NCI-H1105 (cell line): ENCODE measurements at regions not wholly inside any gene's neighbourhood (a gene's known extent, or its start where the extent isn't known, plus 50 kb on each side); places are given as distances from the start of the nearest gene placed in this dataset.

Source experiments
- DNase-seq: peaks from one replicate; lab custom pipeline; 2025; lab: John Stamatoyannopoulos, UW

DNA sequence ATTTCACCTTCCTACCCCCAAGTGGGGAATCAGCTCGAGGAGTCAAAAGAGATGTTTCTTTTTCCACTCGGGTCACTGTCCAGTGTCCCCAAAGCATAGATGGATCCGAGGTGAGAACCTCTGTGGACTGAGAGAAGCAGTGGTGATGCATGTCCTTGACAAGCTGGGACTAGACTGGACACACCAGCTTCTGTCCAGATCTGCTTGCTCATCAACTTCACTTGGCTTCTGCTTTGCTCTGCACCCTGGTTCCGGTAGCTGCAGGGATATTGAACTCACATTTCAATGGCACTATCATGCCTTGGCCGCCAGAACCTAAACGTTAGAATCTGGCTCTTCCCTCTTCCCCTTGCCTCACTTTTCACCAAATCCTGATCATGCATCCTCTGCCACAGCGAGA lies 50.3 kb upstream of the CXCL12 start:
- no peak for DNase-seq

DNA sequence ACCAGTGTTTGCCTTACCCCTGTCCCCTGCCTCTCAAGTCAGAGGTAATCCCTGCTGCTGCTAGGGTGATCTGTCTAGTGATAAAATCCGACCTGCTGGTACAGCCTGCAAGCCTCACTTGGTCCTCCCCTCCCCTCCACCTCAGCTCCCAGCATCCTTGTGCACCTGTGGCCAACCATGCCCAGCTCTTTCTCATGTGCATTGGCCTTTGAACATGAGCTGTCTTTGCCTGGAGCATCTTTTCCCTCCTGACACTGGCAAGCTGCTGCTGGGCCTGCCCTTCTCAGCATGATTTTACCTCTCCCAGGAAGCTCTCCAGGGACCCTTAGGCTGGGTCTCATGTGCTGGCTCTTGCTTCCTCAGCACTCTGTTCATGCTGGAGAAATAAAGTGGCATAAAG lies 51.3 kb upstream of the CXCL12 start:
- no peak for DNase-seq

DNA sequence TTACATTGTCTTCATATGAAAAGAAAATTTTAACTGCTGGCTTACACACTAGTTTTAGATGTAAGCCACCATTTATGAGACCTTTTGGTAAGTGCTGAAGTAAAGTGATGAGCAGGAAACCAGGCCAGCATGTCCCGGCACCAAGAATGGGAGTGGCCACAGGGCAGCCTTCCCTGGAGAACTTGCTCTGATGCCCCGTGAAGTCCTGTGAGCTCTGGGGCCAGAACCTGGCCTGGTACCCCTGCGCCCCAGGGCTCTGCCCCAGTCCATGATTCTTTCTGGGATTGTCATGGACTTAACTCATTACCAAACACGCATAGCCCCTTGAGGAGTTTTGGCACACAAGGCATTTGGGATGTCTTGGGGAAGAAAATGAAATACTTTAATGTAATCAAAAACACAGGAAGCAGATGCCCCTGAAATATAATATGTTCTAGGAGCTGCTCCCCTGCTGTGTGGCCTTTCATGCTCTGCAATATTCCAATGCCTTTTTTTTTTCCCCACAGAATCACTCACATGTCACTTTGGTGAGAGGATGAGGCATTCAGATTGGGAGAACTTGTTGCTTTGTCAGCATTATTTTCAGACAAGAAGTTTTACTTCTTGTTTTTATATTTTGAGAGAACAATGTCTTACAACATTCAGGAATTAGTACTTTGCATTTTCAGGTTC lies 53.1 kb upstream of the CXCL12 start:
- no peak for DNase-seq

DNA sequence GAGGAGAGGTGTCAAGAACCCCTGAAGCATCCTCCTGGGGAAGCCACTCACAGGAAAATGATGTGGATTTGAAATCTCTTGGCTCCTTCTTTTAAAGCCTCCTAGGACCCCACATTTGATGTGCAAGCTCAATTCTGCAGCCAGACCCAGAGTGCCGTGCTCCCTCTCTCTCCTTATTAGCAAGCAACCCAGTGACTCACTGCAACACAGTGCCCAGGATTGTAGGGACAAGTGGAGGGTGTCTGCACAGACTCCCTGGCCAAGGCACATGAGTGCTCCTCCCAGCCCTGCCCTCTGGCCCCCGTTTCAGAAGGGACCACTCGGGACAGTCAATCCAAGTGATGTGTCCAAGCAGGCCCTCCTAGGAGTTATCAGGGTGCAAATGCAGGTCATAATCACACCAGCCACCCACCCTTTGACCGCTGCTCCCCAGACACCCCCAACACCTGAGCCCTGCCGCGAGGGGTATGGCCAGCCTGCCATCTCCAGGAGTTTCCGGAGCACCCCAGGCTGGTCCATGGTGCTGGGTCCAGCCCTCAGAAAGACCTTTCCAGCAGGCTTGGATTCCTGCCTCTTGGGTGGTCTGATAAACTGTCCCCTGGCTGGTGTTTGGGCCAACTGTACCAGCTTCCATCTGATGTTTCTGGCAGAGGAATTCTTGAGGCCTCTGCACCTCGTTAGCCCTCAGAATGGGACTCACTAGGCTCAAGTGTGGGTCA lies 54.5 kb upstream of the CXCL12 start:
- DNase-seq = no peak

DNA sequence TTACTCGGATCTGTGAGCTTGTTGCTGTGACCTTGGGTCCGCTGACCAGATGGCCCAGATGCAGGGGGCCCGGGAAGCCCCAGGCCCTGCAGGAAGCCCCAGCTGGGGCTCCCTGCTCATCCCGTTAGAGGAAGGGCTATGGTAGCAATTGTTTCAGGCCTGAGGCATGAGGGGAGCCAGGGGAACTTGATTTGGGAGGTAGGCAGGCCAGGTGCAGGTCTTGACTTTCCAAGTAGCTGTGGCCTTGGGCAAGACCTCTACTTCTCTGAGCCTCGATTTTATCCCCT lies 55.0 kb upstream of the CXCL12 start:
- DNase-seq = no peak

DNA sequence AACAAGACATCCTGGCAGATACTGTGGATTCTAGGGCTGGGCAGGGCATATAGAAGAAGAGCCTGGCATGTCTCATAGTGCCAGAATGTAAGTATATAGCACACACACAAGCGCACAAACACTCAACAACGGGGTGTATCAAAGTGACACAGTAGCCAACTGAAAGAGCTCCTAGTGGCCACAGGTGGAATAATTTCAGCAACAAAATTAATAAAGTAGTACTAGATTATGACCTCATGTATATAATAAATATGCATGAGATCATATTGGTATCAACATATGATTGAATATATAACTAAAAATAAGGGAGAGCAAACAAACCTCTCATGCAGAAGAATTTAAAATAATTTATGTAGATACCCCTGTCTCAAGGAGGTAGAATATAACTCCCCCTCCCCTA lies 72.4 kb upstream of the CXCL12 start:
- DNase-seq = no peak

DNA sequence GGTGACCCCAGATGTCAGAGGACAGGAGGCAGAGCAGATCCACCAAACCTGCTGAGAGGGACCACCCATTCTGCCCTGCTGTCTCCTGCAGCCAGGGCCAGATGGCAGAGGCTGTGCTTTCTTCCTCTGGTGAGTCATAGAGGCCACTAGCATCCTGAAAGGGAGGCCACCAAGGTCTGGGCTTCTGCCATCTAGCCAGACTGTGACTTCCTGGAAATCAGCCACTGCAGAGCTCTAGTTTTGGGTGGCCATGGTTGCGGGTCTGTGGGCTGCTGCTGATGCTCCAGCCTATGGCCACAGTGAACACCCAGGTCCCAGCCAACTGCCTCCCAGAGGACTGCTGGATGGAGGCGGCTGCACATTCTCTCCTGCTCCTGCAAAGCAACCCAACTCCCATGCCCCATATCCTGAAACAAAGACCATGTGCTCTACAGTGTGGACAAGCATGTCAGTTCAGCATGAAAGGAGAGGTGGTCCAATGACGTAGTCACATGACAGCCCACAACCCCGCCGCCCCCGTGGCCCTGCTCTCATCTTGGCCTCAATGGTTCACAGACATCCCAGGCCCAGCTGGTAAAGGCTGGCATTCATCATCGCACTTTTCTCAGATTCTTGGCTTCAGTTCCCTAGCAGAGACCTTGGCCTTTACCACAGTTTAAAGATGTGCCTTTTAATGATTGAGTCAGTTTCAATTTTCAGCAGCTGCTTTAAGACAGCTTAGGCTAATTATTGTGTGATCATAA lies 73.9 kb upstream of the CXCL12 start:
- DNase-seq = no peak

DNA sequence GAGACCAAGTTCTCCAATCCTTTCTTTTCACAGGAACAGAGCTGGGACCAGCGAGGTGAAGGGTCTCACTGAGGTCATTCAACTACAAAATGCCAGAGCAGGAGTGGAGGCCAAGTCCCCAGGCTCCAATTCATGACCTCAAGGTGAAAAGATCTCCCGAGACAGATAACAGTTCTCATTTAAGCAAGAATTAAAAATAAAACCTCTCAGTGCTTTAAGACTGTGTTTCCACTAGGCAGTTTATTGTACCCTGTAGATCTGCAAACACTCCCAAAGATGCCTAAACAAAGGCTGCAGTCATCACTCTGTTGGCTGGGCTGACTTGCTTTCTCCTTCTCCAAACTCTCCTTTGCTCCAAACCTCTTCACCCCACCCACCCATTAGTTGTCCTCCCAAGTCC lies 74.8 kb upstream of the CXCL12 start:
- DNase-seq = no peak

DNA sequence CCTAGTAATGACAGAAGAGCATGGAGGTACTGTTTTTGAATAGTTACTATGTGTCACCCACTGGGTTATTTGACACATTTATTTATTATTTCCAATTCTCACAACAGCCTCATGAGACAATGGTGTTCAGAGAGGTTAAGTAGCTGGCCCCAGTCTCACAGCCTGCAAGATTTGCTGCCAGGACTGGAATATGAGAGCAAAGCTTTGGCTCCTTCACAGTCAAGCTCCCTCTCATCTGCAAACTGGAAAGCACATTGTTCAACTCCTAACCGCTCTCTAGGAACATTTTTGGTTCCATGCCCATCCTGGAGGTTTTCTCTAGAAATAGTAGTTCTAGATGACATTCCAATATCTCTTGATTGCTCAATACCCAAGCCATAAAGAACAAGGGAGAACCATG lies 75.5 kb upstream of the CXCL12 start:
- no peak for DNase-seq

DNA sequence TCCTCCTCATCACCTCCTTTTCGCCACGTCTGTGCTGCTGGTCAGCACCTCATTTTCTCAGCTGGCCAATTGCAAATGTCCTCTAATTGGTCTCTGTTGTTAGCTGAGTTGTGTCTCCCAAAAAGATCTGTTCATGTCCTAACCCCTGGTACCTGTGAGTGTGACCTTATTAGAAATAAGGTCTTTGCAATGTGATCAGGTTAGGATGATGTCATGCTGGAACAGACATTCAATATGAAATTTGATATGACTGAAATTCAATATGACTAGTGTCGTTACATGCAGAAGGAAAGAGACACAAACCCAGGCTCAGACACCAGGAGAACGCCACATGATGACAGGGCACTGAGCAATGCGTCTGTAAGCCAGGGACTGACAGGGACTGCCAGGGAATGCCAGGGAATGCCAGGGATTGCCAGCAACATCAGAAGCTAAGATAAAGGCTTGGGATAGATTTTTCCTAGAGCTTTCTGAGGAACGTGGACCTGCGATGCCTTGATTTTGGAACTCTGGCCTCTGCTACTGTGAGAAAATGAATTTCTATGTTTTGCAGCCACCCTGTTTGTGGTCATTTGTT lies 77.5 kb upstream of the CXCL12 start:
- DNase-seq = no peak

DNA sequence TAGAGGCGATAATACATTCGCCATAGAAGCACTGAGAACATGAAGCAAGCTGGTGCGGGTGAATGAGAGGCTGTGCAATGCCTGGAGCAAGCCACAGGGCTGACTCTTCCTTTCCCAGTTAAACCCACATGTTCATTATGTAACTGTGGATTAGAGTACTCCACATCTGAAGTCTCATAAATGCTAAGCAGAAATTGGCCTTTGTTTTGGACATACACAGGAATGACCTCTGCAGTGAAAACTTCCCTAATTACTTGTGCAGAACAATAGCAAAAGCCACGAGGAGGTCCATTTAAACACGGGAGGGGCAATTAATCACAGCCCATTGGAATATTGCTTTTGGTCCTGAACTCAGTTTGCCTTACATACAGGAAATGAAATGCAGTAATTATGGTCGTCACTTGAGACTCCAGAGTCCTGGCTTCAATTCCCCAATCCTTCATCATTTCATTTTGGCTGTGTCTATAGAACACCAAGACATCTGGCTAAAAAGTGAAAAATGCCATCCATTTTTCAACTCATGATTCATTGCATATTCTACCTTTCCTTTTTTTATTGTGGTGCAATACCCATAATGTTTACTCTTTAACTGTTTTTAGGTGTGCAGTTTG lies 78.7 kb upstream of the CXCL12 start:
- DNase-seq = no peak

DNA sequence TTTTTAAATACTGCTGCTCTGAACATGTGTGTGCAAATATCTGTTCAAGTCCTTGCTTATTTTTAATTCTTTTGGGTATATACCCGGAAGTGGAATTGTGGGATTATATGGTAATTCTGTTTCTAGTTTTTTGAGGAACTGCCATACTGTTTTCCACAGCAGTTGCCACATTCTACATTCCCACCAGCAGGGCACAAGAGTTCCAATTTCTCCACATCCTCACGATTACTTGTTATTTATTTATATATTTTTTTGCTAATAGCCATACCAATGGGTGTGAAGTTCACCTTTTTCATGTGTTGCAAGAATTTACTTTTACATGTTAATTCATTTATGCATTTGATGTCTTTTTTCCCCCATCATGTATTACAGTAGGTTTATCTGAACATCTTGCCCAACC lies 79.6 kb upstream of the CXCL12 start:
- DNase-seq = no peak

DNA sequence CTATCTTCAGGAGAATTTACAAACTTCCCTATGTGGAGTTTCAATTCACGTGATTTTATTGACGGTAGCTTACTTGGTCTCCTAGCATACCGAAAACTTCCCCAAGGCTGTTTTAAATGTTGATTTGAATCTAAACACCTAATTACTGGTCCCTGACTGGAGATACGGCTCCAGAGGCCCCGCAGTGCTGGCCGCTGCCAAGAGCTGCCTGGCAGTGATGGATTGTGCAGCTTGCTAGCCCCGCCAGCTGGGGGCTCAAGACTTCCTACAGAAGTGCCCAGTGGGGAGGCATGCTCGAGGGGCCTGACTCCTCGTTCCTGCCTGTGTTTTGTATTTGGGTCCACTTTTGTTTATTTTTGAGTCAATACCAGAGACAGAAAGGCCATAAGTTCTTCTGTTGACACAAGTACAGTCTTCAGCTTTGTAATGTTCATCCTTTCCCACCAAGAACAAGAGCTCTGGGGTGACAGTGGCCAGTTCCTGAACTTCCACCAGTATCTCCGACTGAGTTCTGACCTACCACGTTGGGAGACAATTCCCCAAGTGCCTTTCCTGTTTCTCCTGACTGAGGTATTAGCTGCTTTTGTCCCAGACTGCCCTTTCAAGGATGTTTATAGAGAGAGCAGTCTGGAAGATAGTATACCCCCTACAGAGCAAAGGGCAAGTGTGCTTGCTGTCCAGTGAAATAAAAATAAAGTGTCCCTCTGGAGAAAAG lies 80.7 kb upstream of the CXCL12 start:
- DNase-seq = no peak

DNA sequence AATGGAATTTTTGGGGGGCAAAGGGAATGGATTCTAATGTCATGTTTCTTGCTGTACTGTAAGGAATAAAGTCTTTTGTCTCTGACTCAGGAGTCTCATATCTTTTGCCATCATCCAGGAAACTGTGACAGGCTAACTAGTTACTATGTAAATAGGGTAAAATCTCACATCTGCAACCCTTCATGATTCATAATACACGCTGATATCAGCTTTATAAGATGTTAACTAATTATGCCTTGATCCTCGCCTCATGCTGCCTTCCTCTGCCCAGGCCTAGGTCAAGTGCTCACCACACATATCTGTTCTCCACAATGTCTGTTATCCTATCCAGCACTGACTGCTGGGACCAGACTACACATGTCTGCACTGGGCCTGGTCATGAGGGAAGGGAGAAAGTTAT lies 81.3 kb upstream of the CXCL12 start:
- DNase-seq = no peak

DNA sequence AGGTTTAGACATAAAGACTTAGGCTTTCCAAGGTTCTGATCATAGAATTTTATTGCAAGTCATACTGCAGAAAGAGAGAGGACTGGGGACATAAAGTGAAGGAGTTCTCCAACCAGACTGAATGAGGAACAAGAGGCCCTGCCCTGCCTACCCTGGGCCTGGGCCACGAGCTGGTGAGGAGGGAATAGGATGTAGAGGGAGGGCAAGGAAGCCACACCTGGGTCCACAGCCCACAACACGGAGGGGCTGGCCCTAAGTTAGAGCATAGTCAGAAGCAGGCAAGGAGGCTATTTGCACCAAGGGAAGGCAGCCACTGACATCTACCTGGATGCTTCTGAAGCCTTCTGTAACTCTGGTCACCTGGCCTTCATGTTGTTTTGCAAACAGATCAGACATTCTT lies 82.2 kb upstream of the CXCL12 start:
- DNase-seq = no peak

DNA sequence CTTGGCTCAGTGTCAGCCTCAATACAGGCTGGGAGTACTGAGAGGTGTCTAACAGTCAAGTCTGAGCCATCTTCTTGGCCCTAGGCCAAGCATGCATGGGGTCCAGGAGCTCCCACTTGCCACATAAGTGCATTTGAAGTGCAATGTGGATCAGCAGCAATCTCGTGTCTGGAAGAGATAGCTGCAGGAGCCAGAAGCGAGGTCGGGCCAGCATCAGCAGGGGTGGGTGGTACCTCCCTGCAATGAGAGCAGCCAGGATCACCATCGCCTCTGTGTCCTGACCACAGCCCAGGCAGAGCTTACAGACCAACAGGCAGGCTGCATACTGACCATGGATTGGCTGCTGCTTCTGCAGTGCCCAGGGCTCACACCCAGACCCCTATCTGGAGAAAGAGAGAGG lies 83.0 kb upstream of the CXCL12 start:
- DNase-seq = no peak

DNA sequence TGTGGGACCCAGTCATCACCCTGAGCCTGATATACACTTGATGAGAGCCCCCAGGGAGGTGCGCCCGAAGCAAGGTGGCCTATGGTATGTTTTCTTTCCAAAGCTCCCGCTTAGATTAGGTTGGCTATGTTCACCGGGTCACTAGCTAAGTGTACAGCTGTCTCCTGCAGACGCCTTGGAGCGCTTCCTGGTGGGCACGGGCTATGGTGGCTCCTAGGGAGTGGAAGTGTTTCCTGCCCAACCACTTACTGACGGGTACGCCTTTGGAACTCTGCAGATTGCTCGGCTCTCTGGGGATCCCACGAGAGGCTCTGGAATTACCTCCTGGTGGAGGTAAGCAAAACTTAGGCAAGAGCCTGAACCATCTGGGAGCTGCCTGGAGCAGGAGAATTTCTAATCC lies 83.6 kb upstream of the CXCL12 start:
- no peak for DNase-seq

DNA sequence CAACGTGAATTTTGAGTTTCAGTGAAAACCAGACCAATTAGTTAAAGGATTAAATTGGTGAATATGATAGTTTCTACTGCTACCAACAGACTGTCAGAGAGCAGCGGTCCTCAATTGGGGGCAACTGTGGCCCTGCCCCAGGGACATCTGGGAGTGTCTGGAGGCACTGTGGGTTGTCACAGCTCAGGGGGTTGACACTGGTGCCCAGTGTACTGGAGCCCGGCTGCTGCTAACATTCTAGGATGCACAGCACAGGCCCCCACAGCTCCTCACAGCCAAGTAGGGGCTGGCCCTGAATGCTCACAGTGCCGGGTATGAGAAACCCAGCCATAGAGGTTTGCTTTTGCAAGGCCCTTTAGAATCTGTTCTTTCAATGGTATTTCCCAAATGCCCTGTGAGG lies 84.1 kb upstream of the CXCL12 start:
- DNase-seq = no peak

DNA sequence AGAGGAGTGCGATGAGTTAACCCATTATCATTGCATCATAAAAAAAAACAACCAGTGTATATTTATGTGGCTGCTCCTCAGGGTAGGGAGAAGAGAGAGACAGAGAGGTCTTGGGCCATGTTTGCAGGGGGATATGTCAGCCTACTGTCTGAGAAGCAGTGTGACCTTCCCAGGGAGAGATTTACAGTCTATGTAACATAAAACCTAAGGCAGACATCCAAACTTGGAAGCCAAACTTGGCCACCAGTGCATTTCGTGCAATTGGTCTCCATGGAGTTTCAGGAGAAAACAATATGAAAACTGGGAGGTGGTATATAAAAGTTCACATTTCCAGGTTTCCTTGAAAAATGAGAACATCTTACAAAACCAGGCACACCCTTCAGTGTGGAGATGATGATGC lies 85.9 kb upstream of the CXCL12 start:
- no peak for DNase-seq

DNA sequence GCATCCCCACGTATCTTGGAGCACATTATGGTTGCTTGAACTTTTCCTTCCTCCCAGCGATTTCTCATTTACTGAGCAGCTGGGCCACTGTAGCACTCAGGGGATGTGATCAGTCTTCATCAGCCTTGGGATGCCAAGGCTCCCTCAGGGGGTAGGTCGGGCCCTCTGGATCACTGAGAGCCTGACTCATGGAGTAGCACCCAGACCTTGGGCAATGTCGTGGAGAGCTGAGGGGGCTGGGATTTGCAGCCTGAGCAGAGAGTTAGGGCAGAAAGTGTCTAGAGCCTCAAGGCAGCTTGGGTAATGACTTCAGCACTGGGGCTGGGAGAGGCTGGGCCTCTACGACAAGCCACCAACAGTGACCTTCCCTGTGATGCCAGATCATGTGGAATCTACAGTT lies 86.5 kb upstream of the CXCL12 start:
- no peak for DNase-seq

DNA sequence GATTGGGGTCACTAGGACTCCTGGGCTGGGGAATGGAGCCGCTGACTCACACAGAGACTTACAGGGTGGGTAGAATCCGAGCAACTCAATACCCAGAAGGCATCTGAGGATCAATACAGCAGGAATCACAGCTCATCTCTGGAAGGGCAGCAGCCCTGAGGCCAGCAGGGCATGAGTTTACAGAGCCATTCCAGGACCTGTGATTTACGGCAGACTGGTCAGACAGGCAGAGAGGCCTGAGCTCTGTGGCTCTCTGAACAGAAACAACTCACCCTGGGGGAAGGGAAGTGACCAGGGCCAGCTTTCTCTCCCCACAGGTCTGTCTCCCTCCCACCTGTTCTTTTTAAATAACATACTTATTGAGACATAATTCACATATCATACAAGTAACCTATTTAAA lies 88.2 kb upstream of the CXCL12 start:
- no peak for DNase-seq

DNA sequence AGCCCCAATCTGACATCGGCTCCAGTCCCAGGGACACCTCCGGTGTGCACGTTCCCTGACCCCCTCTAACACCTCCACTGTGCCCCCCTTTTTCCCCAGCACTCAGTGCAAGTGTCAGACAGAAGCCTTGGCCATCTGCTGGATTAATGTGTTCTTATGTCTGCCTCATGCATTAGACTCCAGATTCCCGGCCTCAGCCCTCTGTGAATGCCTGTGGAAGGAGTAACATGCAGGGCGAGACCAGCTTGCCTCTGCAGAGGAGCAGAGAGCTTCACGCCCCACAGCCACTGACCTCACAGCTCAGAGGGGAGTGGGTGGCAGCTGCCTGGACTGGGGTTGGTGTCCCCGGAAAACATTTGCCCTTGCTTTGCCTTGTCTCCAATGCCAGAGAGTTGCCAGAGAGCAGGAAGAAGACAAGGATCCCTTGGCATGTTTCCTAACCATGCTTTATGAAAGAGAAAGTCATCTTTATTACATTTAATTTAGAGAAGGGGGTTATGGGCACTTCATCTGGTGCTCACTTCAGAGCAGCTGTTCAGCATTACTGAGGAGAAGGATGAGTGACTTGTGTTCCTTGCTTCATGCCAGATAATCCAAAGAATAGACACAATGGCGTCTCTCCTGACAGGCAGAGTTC lies 91.6 kb upstream of the CXCL12 start:
- no peak for DNase-seq
